HepG2 (cell line): ENCODE measurements at regions not wholly inside any gene's neighbourhood (a gene's known extent, or its start where the extent isn't known, plus 50 kb on each side); places are given as distances from the start of the nearest gene placed in this dataset.

Source experiments
- ATAC-seq: fragments of 200-7000 bp; cut with Tn5 transposase; 3 replicates; pipeline ENCODE4 v1.9.1; 2020; ENCODE audit warnings: mild to moderate bottlenecking, moderate library complexity
- BruUV-seq: library from RNA; stranded (reverse); fragments of 400-500 nt; replicated peaks from 2 replicates; lab custom pipeline; 2021; lab: Mats Ljungman, UMichigan
- CTCF ChIA-PET: fragments of 300-600 bp; formaldehyde crosslinking; extraction: SDS; loops from one replicate; lab custom pipeline; 2021; ENCODE audit warnings: low total read pairs, inconsistent platforms, low intra/inter-chr PET ratio; lab: Yijun Ruan, JAX
- POLR2A ChIA-PET: fragments of 350-600 bp; sonication (Branson Sonifier 250); formaldehyde crosslinking; loops from one replicate; lab custom pipeline; 2020; ENCODE audit warnings: antibody characterized with exemption, inconsistent platforms; lab: Yijun Ruan, JAX
- DNase-seq: peaks from one replicate; pipeline ENCODE4 v3.0.0-alpha.2; 2015; ENCODE audit warnings: low spot score
- FAIRE-seq: peaks from 3 replicates; lab custom pipeline; 2011; peaks lifted over from hg19 to GRCh38; lab: Jason Lieb, UNC
- H2AFZ ChIP-seq: one replicate; pipeline ENCODE4 v1.6.1; 2011; ENCODE audit warnings: low read length, inconsistent platforms
- H3K27ac ChIP-seq: fragments of 300-600 bp; 3 replicates; pipeline ENCODE4 v1.8.0; 2011; ENCODE audit warnings: mixed run types, mild to moderate bottlenecking, mixed read lengths, low read length, inconsistent platforms; ENCODE audit not compliant: insufficient read depth; ENCODE audit errors: extremely low read length
- H3K27me3 ChIP-seq, 2 experiments: fragments of 200-600 bp in 1 of 2; 2 replicates in 1 of 2; 3 replicates in 1 of 2; pipeline versions ENCODE4 v1.6.0 to v1.8.0; 2011; ENCODE audit warnings: low read length in 2 of 2, mild to moderate bottlenecking in 2 of 2, moderate library complexity in 2 of 2, inconsistent platforms in 1 of 2; ENCODE audit not compliant: insufficient read depth in 2 of 2, control insufficient read depth in 1 of 2
- H3K36me3 ChIP-seq, 2 experiments: fragments of 200-600 bp in 1 of 2; replicated peaks in 1 of 2; 2 replicates in 1 of 2; 3 replicates in 1 of 2; pipeline versions ENCODE4 v1.5.1 to v1.8.0; 2011; ENCODE audit warnings: low read length in 2 of 2, inconsistent platforms in 1 of 2; ENCODE audit not compliant: insufficient read depth in 2 of 2, control insufficient read depth in 1 of 2
- H3K4me1 ChIP-seq: 2 replicates; pipeline ENCODE4 v1.5.1; 2012; ENCODE audit warnings: low read length, inconsistent platforms; ENCODE audit not compliant: insufficient read depth
- H3K4me2 ChIP-seq: 2 replicates; pipeline ENCODE4 v1.6.0; 2011; ENCODE audit warnings: low read depth, low read length, inconsistent platforms
- H3K4me3 ChIP-seq, 3 experiments: fragments of 200-600 bp in 1 of 3; sonication (generic), shearing (Covaris generic) in 1 of 3; replicated peaks in 1 of 3; 2 replicates each; pipeline ENCODE4 v1.5.1; 2011 to 2016; ENCODE audit warnings: low read length in 3 of 3, inconsistent platforms in 2 of 3, low read depth in 2 of 3, mild to moderate bottlenecking in 2 of 3, control low read depth in 1 of 3, mixed read lengths in 1 of 3; ENCODE audit not compliant: insufficient read depth in 1 of 3
- H3K79me2 ChIP-seq: one replicate; pipeline ENCODE4 v1.6.1; 2011; ENCODE audit warnings: low read length, inconsistent platforms; ENCODE audit not compliant: insufficient read depth
- H3K9ac ChIP-seq: 2 replicates; pipeline ENCODE4 v1.6.0; 2011; ENCODE audit warnings: mild to moderate bottlenecking, low read depth, low read length, inconsistent platforms; ENCODE audit not compliant: insufficient read depth
- H3K9me3 ChIP-seq: 2 replicates; pipeline ENCODE4 v1.5.1; 2012; ENCODE audit warnings: mild to moderate bottlenecking, low read length
- H4K20me1 ChIP-seq: 2 replicates; pipeline ENCODE4 v1.6.0; 2011; ENCODE audit warnings: inconsistent platforms, mild to moderate bottlenecking, low read length, moderate library complexity; ENCODE audit not compliant: insufficient read depth
- AFF4 ChIP-seq: sonication (generic); formaldehyde crosslinking; IDR thresholded peaks from 2 replicates; pipeline ENCODE4 v1.4.0; 2020; ENCODE audit warnings: missing genetic modification reagents
- CREB3 ChIP-seq: sonication (generic); formaldehyde crosslinking; IDR thresholded peaks from 2 replicates; pipeline ENCODE4 v1.5.0; 2020; ENCODE audit warnings: missing genetic modification reagents
- CSRNP2 ChIP-seq: sonication (generic); formaldehyde crosslinking; conservative IDR thresholded peaks from 2 replicates; pipeline ENCODE4 v1.8.0; 2022; ENCODE audit warnings: low read depth, missing genetic modification reagents
- DNMT1 ChIP-seq: sonication (generic); formaldehyde crosslinking; IDR thresholded peaks from 2 replicates; pipeline ENCODE4 v1.5.1; 2020; ENCODE audit warnings: mild to moderate bottlenecking, missing genetic modification reagents
- EEA1 ChIP-seq: sonication (generic); formaldehyde crosslinking; IDR thresholded peaks from 2 replicates; pipeline ENCODE4 v1.5.1; 2020; ENCODE audit warnings: mild to moderate bottlenecking, missing genetic modification reagents, borderline replicate concordance
- HMGXB4 ChIP-seq, 2 experiments: sonication (generic) in 1 of 2; formaldehyde crosslinking in 1 of 2; IDR thresholded peaks; 2 replicates each; pipeline versions ENCODE4 v1.4.0 to v1.6.1; 2018 to 2020; ENCODE audit warnings: missing genetic modification reagents in 2 of 2, borderline replicate concordance in 1 of 2, low read depth in 1 of 2, mild to moderate bottlenecking in 1 of 2, missing biosample characterization in 1 of 2
- PATZ1 ChIP-seq: sonication (generic); formaldehyde crosslinking; IDR thresholded peaks from 2 replicates; pipeline ENCODE4 v1.4.0; 2020; ENCODE audit warnings: missing genetic modification reagents
- RELA ChIP-seq: sonication (generic); formaldehyde crosslinking; IDR thresholded peaks from 2 replicates; pipeline ENCODE4 v1.4.0; 2020; ENCODE audit warnings: missing genetic modification reagents
- SRSF1 ChIP-seq: fragments of 200-400 bp; formaldehyde crosslinking; optimal IDR thresholded peaks from 2 replicates; pipeline ENCODE3; 2017; ENCODE audit warnings: mild to moderate bottlenecking, low read depth, low read length, moderate library complexity
- TBL1XR1 ChIP-seq: fragments of 150-350 bp; IDR thresholded peaks from 2 replicates; pipeline ENCODE4 v1.6.1; 2014; ENCODE audit warnings: borderline replicate concordance, low read length; ENCODE audit not compliant: partially characterized antibody
- ZNF432 ChIP-seq: sonication (generic); formaldehyde crosslinking; IDR thresholded peaks from 2 replicates; pipeline ENCODE4 v1.5.0; 2020; ENCODE audit warnings: missing genetic modification reagents, mild to moderate bottlenecking, borderline replicate concordance
- ZNF484 ChIP-seq: sonication (generic); formaldehyde crosslinking; IDR thresholded peaks from 2 replicates; pipeline ENCODE4 v1.5.1; 2020; ENCODE audit warnings: mild to moderate bottlenecking, low read depth, missing genetic modification reagents, borderline replicate concordance
- WGBS: methylation state at CpG from one replicate; pipeline ENCODE4 v1.1.6; 2017; ENCODE audit warnings: low lambda C conversion rate; 5-methylcytosine and 5-hydroxymethylcytosine counted together
- in situ Hi-C: cut with HindIII; loops from 2 replicates; pipeline ENCODE4 v1.10.0; 2017; ENCODE audit warnings: low pct_unique_long_range_greater_than_20kb; ENCODE audit not compliant: extremely low pct_ligation_motif_present
- intact Hi-C: fragments of 100-400 bp; cut with micrococcal nuclease; formaldehyde crosslinking; loops from one replicate; pipeline ENCODE4 v1.10.0; 2022; ENCODE audit not compliant: unreplicated experiment

- no peak for TF ChIP-seq CSRNP2 (CRISPR knock-in tag)
Measured at GRCh38 chr9:79259858-79260257, 311.9 kb upstream of the TLE4 start (continued).

- Histone ChIP-seq H3K9me3 (no peaks in the 10 kb centered on the region), H2AFZ (no peak overlapping the region), H3K4me2 (no peak overlapping the region), H3K9ac (no peak overlapping the region), H4K20me1 (no peaks in the 10 kb centered on the region), H3K27me3 (no peaks in the 10 kb centered on the region), H3K79me2 (no peaks in the 10 kb centered on the region), H3K4me1 (no peaks in the 10 kb centered on the region), H3K4me3 (no peak overlapping the region), H3K27ac (no peak overlapping the region), H3K36me3 (no peaks in the 10 kb centered on the region)
- FAIRE-seq, result no peak
- POLR2A ChIA-PET, result no interaction called here
- BruUV-seq, result no TSS peak
- in situ Hi-C loops (no loop called here), intact Hi-C loops (no loop called here)
- no peak for ATAC-seq
- 0% methylated on average over 1 of the region's 1 CpG for WGBS
- CTCF ChIA-PET, result no interaction called here
- no peak for DNase-seq
- no peak for TF ChIP-seq ZNF484 (CRISPR knock-in tag)
- TF ChIP-seq HMGXB4 (CRISPR knock-in tag; IDR thresholded peaks at IDR 0.05; ENCODE audit: borderline replicate concordance in 1 of 2, low read depth in 1 of 2), result no peak
- no peak for TF ChIP-seq EEA1
- TF ChIP-seq RELA (CRISPR knock-in tag), result no peak
- TF ChIP-seq AFF4 (CRISPR knock-in tag), result no peak
- no peak for TF ChIP-seq ZNF432 (CRISPR knock-in tag)
- no peak for TF ChIP-seq CREB3 (CRISPR knock-in tag)
- TF ChIP-seq TBL1XR1, result no peak
- TF ChIP-seq DNMT1 (CRISPR knock-in tag), result no peak
- no peak for TF ChIP-seq SRSF1
- TF ChIP-seq PATZ1 (CRISPR knock-in tag), result no peak
Measured at GRCh38 chr9:79263628-79264027, 308.1 kb upstream of the TLE4 start.
